Transverse colon (tissue), 4 donors: ENCODE measurements at regions not wholly inside any gene's neighbourhood (a gene's known extent, or its start where the extent isn't known, plus 50 kb on each side); places are given as distances from the start of the nearest gene placed in this dataset.

Experiments
- DNase-seq: peaks from one replicate; pipeline ENCODE4 v3.0.0-alpha.2; 2019
- H3K27ac ChIP-seq, 4 donors: fragments of 200-600 bp; sonication (generic); 2 replicates each; pipeline ENCODE4 v1.5.1; 2016 to 2018; ENCODE audit warnings: inconsistent platforms in 4 of 4
- H3K27me3 ChIP-seq: fragments of 200-600 bp; sonication (generic); 2 replicates; pipeline ENCODE4 v1.5.1; 2017; ENCODE audit warnings: inconsistent platforms
- H3K36me3 ChIP-seq, 4 donors: fragments of 200-600 bp; sonication (generic); 2 replicates each; pipeline ENCODE4 v1.5.1; 2017 to 2019; ENCODE audit warnings: inconsistent platforms in 4 of 4
- H3K4me1 ChIP-seq, 4 donors: fragments of 200-600 bp; sonication (generic); 2 replicates each; pipeline ENCODE4 v1.5.1; 2017 to 2020; ENCODE audit warnings: inconsistent platforms in 4 of 4
- H3K4me3 ChIP-seq, 4 donors: fragments of 200-600 bp; sonication (generic); 1 replicate in 1 of 4; 2 replicates in 3 of 4; pipeline versions ENCODE4 v1.5.1 to v1.6.1; 2017 to 2019; ENCODE audit warnings: inconsistent platforms in 4 of 4
- H3K9me3 ChIP-seq, 2 donors: fragments of 200-600 bp; sonication (generic); 2 replicates each; pipeline ENCODE4 v1.5.1; 2017 to 2019; ENCODE audit warnings: inconsistent platforms in 2 of 2
- CTCF ChIP-seq, 5 experiments: fragments of 200-600 bp in 3 of 5; fragments of 450-650 bp in 2 of 5; sonication (generic) in 3 of 5; IDR thresholded peaks; 1 replicate in 2 of 5; 2 replicates in 3 of 5; pipeline ENCODE4 v1.5.1; 2016 to 2017; ENCODE audit warnings: antibody characterized with exemption in 5 of 5, inconsistent platforms in 3 of 5, mild to moderate bottlenecking in 2 of 5, moderate library complexity in 1 of 5
- EP300 ChIP-seq: sonication (generic); formaldehyde crosslinking; IDR thresholded peaks from one replicate; pipeline ENCODE4 v1.6.1; 2017; ENCODE audit warnings: antibody characterized with exemption, low read depth
- POLR2A ChIP-seq: fragments of 450-650 bp; IDR thresholded peaks from one replicate; pipeline ENCODE4 v1.6.1; 2016; ENCODE audit warnings: antibody characterized with exemption, mild to moderate bottlenecking, moderate library complexity
- POLR2AphosphoS5 ChIP-seq, 3 donors: sonication (generic); formaldehyde crosslinking; IDR thresholded peaks; one replicate each; pipeline ENCODE4 v1.6.1; 2016; ENCODE audit warnings: antibody characterized with exemption in 3 of 3
- WGBS, 2 donors: methylation state at CpG; one replicate each; pipeline ENCODE4 v1.1.5; 2018; ENCODE audit warnings: low coverage in 1 of 2; 5-methylcytosine and 5-hydroxymethylcytosine counted together
- in situ Hi-C, 4 donors: fragments of 200-750 bp; cut with MboI; loops; one replicate each; pipeline versions ENCODE4 v1.15.0 to v1.15.1; 2017; ENCODE audit warnings: low sequenced_read_pairs in 3 of 4, low pct_ligation_motif_present in 1 of 4, low pct_unique_long_range_greater_than_20kb in 1 of 4
- intact Hi-C: fragments of 100-400 bp; cut with DNase I; formaldehyde crosslinking; loops from one replicate; pipeline ENCODE4 v1.15.1; 2023; ENCODE audit warnings: low total_unique reads

GRCh38 chr7:131234719-131235488, 92.8 kb upstream of the MKLN1 start:
- TF ChIP-seq CTCF (IDR thresholded peaks at IDR 0.05) (no peak), POLR2A (no peak), POLR2AphosphoS5 (IDR thresholded peaks at IDR 0.05) (no peak), EP300 (no peak)
- 68 to 73% methylated on average over 8 of the region's 8 CpGs for WGBS, 2 donors
- H3K4me1 ChIP-seq: no peaks in the 10 kb centered on the region
- no peak overlapping the region for H3K27ac ChIP-seq
- H3K27me3 ChIP-seq: no peaks in the 10 kb centered on the region
- in situ Hi-C loops: no loop called here
- no peak overlapping the region for H3K4me3 ChIP-seq
- no peaks in the 10 kb centered on the region for H3K9me3 ChIP-seq
- intact Hi-C loops: no loop called here
- no peak for DNase-seq
- H3K36me3 ChIP-seq: no peaks in the 10 kb centered on the region

DNA sequence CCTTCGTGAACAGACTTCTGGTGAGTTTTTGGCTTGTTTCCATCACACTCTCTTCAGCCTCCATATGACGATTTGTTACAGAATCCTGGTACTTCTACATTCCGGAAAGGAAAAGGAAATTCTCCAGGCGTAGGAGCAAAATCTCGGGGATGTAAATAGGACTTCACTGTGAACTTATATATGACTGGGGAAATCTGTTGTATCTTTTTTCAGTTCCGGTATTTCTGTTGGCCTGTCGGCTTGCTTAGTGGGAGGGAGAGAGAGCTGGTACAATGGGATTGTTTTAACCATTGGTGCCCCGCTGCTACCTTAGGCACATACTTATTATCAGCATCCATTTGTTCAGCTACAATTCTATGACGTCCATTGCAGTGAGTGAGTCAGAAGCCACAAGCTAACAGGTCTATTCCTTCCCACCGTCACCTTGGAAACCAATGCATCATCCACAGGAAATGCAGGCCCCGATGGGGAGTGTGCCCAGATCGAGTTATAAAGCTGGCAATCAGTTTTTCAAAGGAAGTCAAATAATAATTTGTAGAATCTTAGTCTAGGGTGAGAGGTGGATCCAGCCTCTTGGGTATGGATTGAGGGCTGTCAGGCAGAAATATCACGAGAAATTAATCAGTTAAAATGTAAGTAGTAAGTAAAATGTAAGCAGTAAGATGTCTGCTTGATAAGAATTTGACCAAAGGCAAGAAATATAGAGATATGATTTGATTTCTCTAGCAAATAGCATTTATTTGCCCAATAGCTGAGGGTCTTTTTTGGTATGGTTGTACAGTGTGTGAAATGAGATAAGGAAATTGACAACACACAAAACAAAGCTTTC, 92.0 kb upstream of the MKLN1 start:
- H3K27ac ChIP-seq: no peak overlapping the region
- no peaks in the 10 kb centered on the region for H3K9me3 ChIP-seq
- WGBS, 2 donors: 61 to 71% methylated on average over 7 to 13 of the region's 13 CpGs
- intact Hi-C loops: no loop called here
- no peaks in the 10 kb centered on the region for H3K36me3 ChIP-seq
- TF ChIP-seq POLR2A (no peak), POLR2AphosphoS5 (IDR thresholded peaks at IDR 0.05) (no peak), EP300 (no peak), CTCF (IDR thresholded peaks at IDR 0.05) (no peak)
- H3K4me1 ChIP-seq: no peaks in the 10 kb centered on the region
- H3K4me3 ChIP-seq: no peak overlapping the region
- peak; percentile 19 for DNase-seq
- in situ Hi-C loops: no loop called here
- no peaks in the 10 kb centered on the region for H3K27me3 ChIP-seq

GRCh38 chr7:131236318-131236672, 91.4 kb upstream of the MKLN1 start:
- Histone ChIP-seq H3K27ac (no peak overlapping the region), H3K4me3 (no peak overlapping the region), H3K9me3 (no peaks in the 10 kb centered on the region), H3K4me1 (no peaks in the 10 kb centered on the region), H3K27me3 (no peaks in the 10 kb centered on the region), H3K36me3 (no peaks in the 10 kb centered on the region)
- WGBS, 2 donors: 91 to 93% methylated on average over 5 to 6 of the region's 6 CpGs
- intact Hi-C loops (no loop called here), in situ Hi-C loops (no loop called here)
- no peak for DNase-seq
- no peak for TF ChIP-seq POLR2A
- no peak for TF ChIP-seq POLR2AphosphoS5 (IDR thresholded peaks at IDR 0.05)
- TF ChIP-seq EP300: no peak
- TF ChIP-seq CTCF (IDR thresholded peaks at IDR 0.05): no peak

DNA sequence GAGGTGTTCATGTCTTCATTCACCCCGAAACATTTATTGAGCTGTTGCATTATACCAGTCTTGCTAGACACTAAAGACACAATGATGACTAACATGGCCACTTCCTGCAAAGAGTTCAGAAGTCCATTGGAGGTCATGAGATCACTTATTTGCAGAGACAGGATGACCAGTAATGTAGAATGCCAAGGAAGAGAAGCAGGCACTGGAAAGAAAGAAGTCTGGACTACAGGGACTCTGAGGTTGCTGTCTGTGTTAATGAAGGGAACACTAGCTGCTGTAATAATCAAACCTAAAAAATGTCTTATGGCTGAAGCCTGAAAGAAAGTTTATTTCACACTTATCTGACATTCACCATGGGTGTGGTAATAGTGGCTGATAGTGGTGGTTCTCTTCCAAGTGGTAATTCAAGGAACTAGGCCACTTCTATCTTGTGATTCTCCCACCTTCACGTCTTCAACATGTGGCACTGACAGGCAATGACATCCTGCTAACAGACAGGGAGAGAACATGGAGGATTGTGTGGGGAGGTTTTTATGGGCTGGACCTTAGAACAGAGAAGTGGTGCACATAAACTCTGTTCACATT, 89.2 kb upstream of the MKLN1 start:
- H3K27me3 ChIP-seq: no peaks in the 10 kb centered on the region
- in situ Hi-C loops (no loop called here), intact Hi-C loops (no loop called here)
- no peaks in the 10 kb centered on the region for H3K4me1 ChIP-seq
- TF ChIP-seq EP300 (no peak), POLR2A (no peak), POLR2AphosphoS5 (IDR thresholded peaks at IDR 0.05) (no peak), CTCF (IDR thresholded peaks at IDR 0.05) (no peak)
- H3K4me3 ChIP-seq: no peak overlapping the region
- H3K36me3 ChIP-seq: no peaks in the 10 kb centered on the region
- WGBS, 2 donors: 88 to 90% methylated on average over 2 of the region's 2 CpGs
- no peaks in the 10 kb centered on the region for H3K9me3 ChIP-seq
- no peak for DNase-seq
- H3K27ac ChIP-seq: no peak overlapping the region
